HG03159 (cell line): ENCODE measurements at regions not wholly inside any gene's neighbourhood (a gene's known extent, or its start where the extent isn't known, plus 50 kb on each side); places are given as distances from the start of the nearest gene placed in this dataset.

Source experiments
- ATAC-seq: cut with Tn5 transposase; IDR thresholded peaks from one replicate; pipeline ENCODE4 v1.9.1; 2021; ENCODE audit warnings: mild to moderate bottlenecking, moderate library complexity; ENCODE audit not compliant: unreplicated experiment

GRCh38 chr13:76461999-76462398, 424.2 kb downstream of the KCTD12 start:
- ATAC-seq = no peak

- ATAC-seq = no peak
These were observed 424.7 kb downstream of the KCTD12 start for GRCh38 chr13:76461484-76461883.

- no peak for ATAC-seq
These were observed 426.3 kb downstream of the KCTD12 start for GRCh38 chr13:76459863-76460262.

- no peak for ATAC-seq
These were observed 430.2 kb downstream of the KCTD12 start for GRCh38 chr13:76455960-76456359.

- ATAC-seq = no peak
These were observed 431.2 kb downstream of the KCTD12 start for GRCh38 chr13:76454991-76455390.

GRCh38 chr13:76449716-76450115, 436.5 kb downstream of the KCTD12 start:
- ATAC-seq = no peak

- ATAC-seq = no peak
These were observed 440.0 kb downstream of the KCTD12 start for GRCh38 chr13:76446191-76446590.

GRCh38 chr13:76440568-76440967, 445.6 kb downstream of the KCTD12 start:
- peak; percentile 99 for ATAC-seq

- ATAC-seq = no peak
These were observed 446.7 kb downstream of the KCTD12 start for GRCh38 chr13:76439546-76439945.

- ATAC-seq = no peak
These were observed 448.2 kb downstream of the KCTD12 start for GRCh38 chr13:76438050-76438449.

- no peak for ATAC-seq
These were observed 460.3 kb downstream of the KCTD12 start for GRCh38 chr13:76425935-76426334.

- no peak for ATAC-seq
These were observed 465.2 kb downstream of the KCTD12 start for GRCh38 chr13:76421011-76421410.

- no peak for ATAC-seq
These were observed 467.8 kb downstream of the KCTD12 start for GRCh38 chr13:76418404-76418803.

- ATAC-seq = no peak
These were observed 471.9 kb downstream of the KCTD12 start for GRCh38 chr13:76414320-76414719.

- no peak for ATAC-seq
These were observed 480.0 kb downstream of the KCTD12 start for GRCh38 chr13:76406243-76406642.

GRCh38 chr13:76398425-76398824, 487.8 kb downstream of the KCTD12 start:
- no peak for ATAC-seq

- no peak for ATAC-seq
These were observed 488.8 kb downstream of the KCTD12 start for GRCh38 chr13:76397413-76397812.

- ATAC-seq = no peak
These were observed 496.9 kb downstream of the KCTD12 start for GRCh38 chr13:76389321-76389720.

GRCh38 chr13:76387566-76387965, 498.6 kb downstream of the KCTD12 start:
- ATAC-seq = no peak

- no peak for ATAC-seq
These were observed 499.9 kb downstream of the KCTD12 start for GRCh38 chr13:76386321-76386720.

GRCh38 chr13:76385586-76385985, 500.6 kb downstream of the KCTD12 start:
- no peak for ATAC-seq

- no peak for ATAC-seq
These were observed 502.3 kb downstream of the KCTD12 start for GRCh38 chr13:76383676-76384461.
